T47D (cell line): ENCODE measurements at regions not wholly inside any gene's neighbourhood (a gene's known extent, or its start where the extent isn't known, plus 50 kb on each side); places are given as distances from the start of the nearest gene placed in this dataset.
A peak's percentile ranks its signal among the peaks of the same experiment; 100 is the strongest.

Source experiments
- DNase-seq, 2 experiments: peaks; one replicate each; pipeline versions ENCODE4 v3.0.0 to v3.0.0-alpha.2; 2011 to 2012; ENCODE audit warnings: low read depth in 1 of 2, low spot score in 1 of 2
- JUND ChIP-seq: IDR thresholded peaks from 2 replicates; pipeline ENCODE4 v1.6.1; 2012; ENCODE audit warnings: low read depth
- in situ Hi-C: cut with HindIII; loops from 2 replicates; pipeline ENCODE4 v1.10.0; 2016; ENCODE audit warnings: low sequenced_read_pairs, low pct_unique_long_range_greater_than_20kb

DNA sequence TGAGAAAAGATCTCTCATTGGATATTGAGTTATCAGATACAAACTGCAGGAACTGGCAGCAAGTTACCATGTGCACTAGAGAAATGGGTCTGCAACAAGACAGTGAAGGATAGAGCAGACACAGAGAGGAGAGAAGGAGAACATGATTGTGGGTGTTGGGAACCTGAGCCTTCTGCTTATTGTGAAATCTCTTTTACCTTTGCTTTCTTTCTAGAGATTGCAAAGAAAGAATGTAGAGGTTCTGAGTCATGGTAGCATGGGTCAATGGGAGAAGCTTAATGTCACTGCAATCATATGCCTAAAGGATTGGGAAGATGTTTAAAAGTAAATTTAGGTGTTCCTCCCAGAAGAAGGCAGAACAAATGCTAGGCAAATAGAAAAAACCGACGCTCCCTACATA, 821.4 kb downstream of the CCSER2 start:
- in situ Hi-C loops: no loop called here
- no peak for DNase-seq
- TF ChIP-seq JUND: no peak

DNA sequence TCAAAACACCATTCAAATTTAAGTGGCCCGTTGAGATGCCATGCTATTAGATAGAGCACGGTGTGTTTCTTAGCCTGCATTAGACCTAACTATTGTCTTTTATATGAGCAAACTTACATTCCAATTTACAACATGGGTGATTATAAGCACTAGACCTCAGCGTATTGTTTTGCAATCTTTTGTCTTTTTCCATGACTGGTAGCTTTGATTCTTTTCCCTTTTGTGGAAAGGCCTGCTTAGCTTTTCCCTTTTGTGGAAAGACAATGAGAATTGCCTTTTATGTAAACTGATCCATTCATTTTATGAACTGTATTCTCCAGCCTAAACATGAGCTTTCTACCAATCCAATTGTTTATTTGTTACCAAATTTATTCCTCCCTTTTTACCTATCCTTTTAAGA, 823.1 kb downstream of the CCSER2 start:
- DNase-seq: no peak
- in situ Hi-C loops: no loop called here
- no peak for TF ChIP-seq JUND

DNA sequence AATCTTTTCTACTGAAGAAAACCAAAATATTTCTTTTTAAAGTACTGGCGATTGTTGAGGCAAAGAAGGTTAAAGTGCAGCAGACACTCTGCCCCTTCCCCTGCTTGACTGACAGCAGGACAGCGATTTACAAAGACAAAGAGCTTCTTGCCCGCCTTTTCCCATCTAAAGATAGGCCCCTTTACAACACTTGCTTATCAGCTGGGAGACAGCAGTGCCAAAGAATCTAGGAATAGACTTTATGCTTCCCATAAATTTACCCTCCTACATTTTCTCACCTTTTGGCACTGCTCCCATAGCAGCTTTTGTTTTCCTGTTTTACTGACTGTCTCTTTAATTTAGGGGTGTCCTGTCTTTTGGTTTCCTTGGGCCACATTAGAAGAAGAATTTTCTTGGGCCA, 824.1 kb downstream of the CCSER2 start:
- no peak for TF ChIP-seq JUND
- in situ Hi-C loops: no loop called here
- no peak for DNase-seq

DNA sequence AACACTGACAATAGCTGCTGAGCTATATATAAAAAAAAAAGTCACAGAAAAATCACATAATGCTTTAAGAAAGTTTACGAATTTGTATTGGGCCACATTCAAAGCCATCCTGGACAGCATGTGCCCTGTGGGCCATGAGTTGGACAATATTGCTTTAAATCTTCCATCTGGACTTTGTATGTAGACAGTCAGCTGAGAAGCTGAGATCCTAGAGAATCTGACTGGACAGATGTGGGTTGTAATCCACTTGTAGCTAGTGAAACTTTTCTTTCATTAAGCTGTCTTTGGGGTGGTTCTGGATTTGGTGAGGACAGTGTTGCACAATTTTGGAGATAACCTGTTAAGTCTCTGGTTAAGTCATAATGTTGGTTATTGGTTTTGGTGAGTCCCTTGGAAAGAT, 824.5 kb downstream of the CCSER2 start:
- in situ Hi-C loops: no loop called here
- no peak for TF ChIP-seq JUND
- DNase-seq: no peak

DNA sequence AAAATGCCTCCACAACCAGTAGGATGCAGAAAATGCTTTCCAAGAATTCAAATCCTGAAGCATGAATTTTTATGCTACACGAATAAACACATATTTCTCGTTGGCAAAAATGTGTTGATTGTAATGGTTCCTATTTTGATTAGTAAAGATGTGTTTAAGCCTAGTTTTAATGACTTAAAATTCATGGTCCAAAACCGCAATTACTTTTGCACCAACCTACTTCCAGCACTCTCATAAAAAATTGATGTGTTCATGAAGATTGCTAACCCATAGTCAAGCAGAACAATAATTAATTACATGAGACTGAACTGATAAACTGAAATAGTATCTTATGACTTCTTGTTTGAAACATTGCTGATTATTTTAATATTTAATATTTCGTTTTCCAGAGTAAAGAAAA, 828.8 kb downstream of the CCSER2 start:
- TF ChIP-seq JUND: no peak
- no peak for DNase-seq
- in situ Hi-C loops: no loop called here

DNA sequence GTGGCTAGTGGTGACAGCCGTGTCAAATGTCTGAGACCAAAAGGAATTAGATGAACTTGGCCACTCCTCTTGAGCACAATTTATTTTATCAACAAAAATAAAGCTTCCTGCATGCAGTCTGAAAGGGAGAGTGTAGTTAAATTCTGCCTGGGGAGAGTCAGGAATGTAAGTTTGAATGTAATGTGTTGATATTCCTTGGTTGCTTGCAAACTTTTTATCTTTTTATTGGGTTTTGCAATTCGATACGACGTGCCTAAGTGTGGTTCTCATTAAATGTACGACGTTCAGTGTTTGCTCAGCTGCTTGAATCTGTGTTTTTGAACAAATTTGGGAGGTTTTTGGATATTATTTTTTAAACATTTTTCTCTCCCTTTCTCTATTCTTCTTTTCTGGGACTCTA, 839.9 kb downstream of the CCSER2 start:
- DNase-seq: no peak
- in situ Hi-C loops: no loop called here
- no peak for TF ChIP-seq JUND

DNA sequence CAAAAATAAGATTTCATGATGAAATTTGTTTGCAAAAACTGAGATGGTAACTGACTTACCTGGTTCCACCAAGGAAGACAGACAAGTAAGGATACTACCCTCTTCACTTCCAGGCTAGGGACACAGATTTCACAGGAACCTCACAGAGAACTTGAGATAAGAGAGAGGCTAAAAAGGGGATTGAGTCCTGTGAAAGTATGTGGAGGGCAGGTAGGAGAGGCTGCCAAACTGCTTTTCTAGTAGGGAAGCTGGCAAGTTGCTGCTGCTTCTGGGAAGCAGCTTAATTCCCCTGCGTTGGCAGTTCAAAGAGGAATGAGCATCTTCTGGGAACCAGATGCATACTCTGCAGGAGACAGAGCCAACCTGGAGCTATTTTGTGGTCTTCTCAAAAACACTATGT, 841.6 kb downstream of the CCSER2 start:
- no peak for DNase-seq
- no peak for TF ChIP-seq JUND
- in situ Hi-C loops: no loop called here

DNA sequence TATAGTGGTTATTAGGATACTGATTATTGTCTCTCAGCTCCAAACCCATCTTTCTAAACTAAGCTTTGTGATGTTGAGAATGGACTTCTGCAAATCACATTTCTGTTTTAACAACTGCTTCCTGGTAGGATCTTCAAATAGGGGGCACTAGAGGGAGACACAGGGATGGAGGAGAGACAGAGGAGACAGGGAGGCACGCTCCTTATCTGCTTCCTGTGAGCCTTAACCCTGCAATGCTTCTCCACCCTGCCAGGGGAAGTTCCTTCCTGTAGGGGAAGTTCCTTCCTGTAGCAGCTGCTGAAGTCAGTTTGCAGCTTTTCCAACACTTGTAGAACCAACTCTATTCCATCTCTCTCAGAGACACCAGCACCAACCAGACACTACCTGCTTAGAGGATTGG, 847.2 kb downstream of the CCSER2 start:
- in situ Hi-C loops: no loop called here
- DNase-seq: no peak
- TF ChIP-seq JUND: no peak

DNA sequence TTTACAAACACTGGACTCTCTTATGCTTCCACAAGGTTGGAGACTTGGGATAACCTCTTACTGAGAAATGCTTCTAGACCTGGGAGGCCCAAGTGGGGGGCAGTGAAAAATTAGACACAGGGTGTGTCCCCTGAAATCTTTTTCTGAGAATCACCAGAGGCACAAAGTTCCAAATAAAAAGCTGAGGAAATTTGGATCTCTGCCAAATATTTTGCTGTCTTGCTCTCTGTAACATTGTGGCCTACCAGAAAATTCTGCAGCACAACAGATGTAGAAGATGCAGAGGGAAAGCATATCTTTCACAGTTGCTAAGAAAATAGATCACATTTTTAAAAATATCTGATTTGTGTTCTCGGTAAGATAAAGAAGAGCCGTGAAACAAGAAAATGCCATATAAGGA, 849.4 kb downstream of the CCSER2 start:
- DNase-seq: no peak
- TF ChIP-seq JUND: no peak
- in situ Hi-C loops: no loop called here

DNA sequence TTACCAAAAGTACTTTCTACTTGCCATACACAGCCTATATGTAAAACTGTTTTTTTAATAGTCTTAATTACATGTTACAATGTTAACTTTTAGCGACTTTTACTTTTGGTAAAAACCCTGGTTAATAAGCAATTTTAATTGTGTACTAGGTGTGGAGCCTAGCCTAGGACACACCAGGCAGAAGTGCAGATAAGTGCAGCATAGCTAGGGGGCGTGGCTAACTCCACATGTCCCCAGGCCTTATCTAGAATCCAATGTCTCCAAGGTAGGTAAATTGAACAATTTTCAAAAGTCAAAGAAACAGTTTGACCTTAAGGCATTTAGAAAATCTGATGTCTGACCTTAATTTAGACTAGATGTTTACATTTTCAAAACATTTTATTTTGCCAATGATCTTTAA, 858.7 kb downstream of the CCSER2 start:
- no peak for DNase-seq
- no peak for TF ChIP-seq JUND
- in situ Hi-C loops: no loop called here

DNA sequence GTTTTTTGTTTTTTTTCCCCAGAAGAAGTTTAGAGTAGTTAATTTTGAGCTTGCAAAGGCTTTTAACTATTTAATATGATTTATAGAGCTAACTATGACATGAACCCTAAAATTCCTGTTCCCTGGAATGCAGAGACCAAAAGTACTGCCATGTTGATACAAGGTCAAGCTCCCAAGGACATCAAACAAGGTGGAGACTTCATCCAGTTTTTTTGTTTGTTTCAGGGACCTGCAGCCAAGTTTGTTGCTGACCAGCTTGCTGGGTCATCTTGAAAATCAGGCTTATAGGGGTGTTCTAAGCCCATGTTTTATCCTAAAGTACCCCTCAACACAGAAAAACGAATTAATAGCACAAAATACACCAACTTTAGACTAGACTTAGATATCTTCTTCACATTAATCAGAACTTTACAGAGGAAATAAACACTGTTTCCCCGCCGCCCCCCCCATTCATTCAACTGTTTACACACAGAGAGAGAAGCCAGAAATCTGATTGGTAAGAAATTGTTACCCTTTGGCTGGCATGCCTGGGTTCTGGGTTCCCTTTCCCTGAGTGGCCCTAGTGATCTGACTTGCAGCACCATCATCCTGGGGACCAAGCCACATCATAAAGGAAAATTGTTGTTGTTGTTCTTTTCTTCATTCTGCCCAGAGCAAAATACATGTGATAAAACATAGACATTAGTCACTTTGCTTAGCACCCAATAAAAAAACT, 860.5 kb downstream of the CCSER2 start:
- no peak for TF ChIP-seq JUND
- no peak for DNase-seq
- in situ Hi-C loops: no loop called here

DNA sequence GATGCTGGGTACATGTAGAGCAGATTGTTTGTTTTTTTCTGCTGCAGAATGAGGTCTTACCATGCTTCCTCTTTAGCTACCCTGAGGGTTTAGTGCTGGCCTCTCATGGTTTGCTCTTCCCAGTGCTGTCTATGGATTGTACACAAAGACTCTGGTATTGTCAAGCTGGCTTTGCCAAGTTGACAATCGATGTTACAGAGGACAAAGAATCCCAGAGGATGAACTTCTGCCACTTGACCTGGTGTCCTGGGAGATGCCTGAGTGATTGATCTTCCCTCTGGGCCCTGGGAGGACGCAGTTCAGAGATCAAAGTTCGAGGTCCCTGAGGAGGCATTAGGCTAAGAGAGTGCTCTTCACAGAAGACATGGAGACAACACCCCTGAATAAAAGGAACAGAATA, 865.4 kb downstream of the CCSER2 start:
- TF ChIP-seq JUND: no peak
- peak in 1 of 2 experiments; percentile 81 for DNase-seq
- in situ Hi-C loops: no loop called here

DNA sequence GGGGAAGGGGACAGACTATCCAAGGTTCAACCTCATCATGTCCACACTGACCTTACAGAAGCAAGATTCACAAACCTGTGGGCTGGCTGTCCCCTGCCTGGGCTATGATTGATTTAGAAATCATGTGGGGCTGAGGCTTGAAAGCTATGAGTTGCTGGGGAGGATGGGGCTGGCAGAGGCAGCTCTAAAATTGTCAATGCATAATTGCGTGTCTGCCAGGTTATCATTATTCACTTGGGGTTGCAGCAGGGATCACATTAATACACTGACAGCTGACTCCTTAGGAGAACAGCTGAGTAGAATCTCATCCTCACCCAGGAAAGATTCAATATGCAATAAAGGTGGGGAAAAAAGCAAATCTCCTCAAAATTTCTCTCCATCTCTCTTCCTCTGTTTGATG, 866.3 kb downstream of the CCSER2 start:
- DNase-seq: no peak
- in situ Hi-C loops: no loop called here
- no peak for TF ChIP-seq JUND

DNA sequence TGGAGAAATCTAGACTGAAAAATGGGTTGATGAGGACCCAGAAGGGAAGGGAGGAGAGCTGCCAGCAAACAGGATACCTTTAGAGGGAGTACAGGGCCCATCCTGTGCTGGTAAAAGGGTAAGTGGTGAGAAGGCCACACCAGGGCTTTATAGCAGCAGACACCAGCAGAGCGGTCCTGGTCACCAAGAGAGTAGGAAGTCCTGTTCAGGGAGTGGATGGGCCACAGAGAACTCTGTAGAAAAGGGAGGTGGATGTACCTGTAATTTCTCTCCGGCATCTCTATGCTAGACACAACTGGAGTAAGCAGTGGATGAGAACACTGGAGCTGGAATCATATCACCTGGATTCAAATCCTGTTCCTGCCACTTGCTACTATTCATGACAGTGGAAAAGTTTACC, 867.2 kb downstream of the CCSER2 start:
- in situ Hi-C loops: no loop called here
- no peak for TF ChIP-seq JUND
- DNase-seq: no peak
